22Rv1 (cell line): ENCODE measurements at regions not wholly inside any gene's neighbourhood (a gene's known extent, or its start where the extent isn't known, plus 50 kb on each side); places are given as distances from the start of the nearest gene placed in this dataset.

ENCODE experiments used
- ZFX ChIP-seq: fragments of 450-650 bp; IDR thresholded peaks from 2 replicates; pipeline ENCODE4 v1.6.1; 2017; ENCODE audit warnings: antibody characterized with exemption, borderline replicate concordance
- TF ChIP-seq, protein P1 (sequence below): fragments of 450-650 bp; IDR thresholded peaks from 2 replicates; pipeline ENCODE4 v1.5.1; 2017; ENCODE audit warnings: mild to moderate bottlenecking

DNA sequence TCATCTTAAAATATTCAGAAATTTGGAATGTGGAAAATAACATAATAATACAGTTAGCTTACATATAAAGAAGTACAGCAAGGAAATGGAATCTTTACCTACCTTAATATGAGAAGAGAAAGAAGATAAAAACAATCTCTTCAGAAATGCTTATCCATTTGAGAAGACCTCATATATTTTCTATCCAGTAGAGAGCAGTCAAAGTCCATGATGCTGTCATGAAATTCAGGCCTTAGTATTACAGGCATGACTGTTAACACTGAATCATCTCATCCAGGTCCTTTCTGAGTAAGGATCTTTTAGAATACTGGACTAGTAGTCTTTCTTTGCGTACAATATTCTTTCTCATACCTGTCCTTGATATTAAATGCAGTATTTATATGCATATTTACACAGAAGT lies 713.4 kb downstream of the CD109 start:
- TF ChIP-seq, protein P1, sequence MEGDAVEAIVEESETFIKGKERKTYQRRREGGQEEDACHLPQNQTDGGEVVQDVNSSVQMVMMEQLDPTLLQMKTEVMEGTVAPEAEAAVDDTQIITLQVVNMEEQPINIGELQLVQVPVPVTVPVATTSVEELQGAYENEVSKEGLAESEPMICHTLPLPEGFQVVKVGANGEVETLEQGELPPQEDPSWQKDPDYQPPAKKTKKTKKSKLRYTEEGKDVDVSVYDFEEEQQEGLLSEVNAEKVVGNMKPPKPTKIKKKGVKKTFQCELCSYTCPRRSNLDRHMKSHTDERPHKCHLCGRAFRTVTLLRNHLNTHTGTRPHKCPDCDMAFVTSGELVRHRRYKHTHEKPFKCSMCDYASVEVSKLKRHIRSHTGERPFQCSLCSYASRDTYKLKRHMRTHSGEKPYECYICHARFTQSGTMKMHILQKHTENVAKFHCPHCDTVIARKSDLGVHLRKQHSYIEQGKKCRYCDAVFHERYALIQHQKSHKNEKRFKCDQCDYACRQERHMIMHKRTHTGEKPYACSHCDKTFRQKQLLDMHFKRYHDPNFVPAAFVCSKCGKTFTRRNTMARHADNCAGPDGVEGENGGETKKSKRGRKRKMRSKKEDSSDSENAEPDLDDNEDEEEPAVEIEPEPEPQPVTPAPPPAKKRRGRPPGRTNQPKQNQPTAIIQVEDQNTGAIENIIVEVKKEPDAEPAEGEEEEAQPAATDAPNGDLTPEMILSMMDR: peak; percentile 67
- no peak for TF ChIP-seq ZFX
